Transverse colon (tissue), 4 donors: ENCODE measurements at regions not wholly inside any gene's neighbourhood (a gene's known extent, or its start where the extent isn't known, plus 50 kb on each side); places are given as distances from the start of the nearest gene placed in this dataset.

Experiments used
- EP300 ChIP-seq: sonication (generic); formaldehyde crosslinking; IDR thresholded peaks from one replicate; pipeline ENCODE4 v1.6.1; 2017; ENCODE audit warnings: antibody characterized with exemption, low read depth
- POLR2A ChIP-seq: fragments of 450-650 bp; IDR thresholded peaks from one replicate; pipeline ENCODE4 v1.6.1; 2016; ENCODE audit warnings: antibody characterized with exemption, mild to moderate bottlenecking, moderate library complexity
- POLR2AphosphoS5 ChIP-seq, 3 donors: sonication (generic); formaldehyde crosslinking; IDR thresholded peaks; one replicate each; pipeline ENCODE4 v1.6.1; 2016; ENCODE audit warnings: antibody characterized with exemption in 3 of 3
- TF ChIP-seq, protein P1 (sequence below), 5 experiments: fragments of 200-600 bp in 3 of 5; fragments of 450-650 bp in 2 of 5; sonication (generic) in 3 of 5; IDR thresholded peaks; 1 replicate in 2 of 5; 2 replicates in 3 of 5; pipeline ENCODE4 v1.5.1; 2016 to 2017; ENCODE audit warnings: antibody characterized with exemption in 5 of 5, inconsistent platforms in 3 of 5, mild to moderate bottlenecking in 2 of 5, moderate library complexity in 1 of 5

DNA sequence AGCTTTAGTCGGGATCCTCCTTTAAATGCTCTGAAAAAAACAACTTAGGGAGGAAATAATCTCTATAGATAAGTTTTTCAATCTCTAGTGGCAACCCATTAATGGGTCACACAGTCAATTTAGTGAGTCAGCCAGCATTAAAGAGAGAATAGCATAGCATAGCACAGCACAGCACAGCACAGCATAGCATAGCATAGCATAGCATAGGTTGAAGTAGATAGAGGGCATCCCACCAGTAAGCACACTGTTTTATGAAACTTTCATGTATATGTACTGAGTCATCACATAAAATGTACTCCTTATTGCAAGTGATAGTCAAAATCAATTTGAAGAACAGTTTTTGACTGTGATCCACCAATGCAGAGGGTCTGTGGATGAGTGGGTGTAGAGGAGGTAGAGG is 522.9 kb downstream of the CCDC171 start:
- TF ChIP-seq, protein P1, sequence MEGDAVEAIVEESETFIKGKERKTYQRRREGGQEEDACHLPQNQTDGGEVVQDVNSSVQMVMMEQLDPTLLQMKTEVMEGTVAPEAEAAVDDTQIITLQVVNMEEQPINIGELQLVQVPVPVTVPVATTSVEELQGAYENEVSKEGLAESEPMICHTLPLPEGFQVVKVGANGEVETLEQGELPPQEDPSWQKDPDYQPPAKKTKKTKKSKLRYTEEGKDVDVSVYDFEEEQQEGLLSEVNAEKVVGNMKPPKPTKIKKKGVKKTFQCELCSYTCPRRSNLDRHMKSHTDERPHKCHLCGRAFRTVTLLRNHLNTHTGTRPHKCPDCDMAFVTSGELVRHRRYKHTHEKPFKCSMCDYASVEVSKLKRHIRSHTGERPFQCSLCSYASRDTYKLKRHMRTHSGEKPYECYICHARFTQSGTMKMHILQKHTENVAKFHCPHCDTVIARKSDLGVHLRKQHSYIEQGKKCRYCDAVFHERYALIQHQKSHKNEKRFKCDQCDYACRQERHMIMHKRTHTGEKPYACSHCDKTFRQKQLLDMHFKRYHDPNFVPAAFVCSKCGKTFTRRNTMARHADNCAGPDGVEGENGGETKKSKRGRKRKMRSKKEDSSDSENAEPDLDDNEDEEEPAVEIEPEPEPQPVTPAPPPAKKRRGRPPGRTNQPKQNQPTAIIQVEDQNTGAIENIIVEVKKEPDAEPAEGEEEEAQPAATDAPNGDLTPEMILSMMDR (IDR thresholded peaks at IDR 0.05), result no peak
- TF ChIP-seq POLR2AphosphoS5 (IDR thresholded peaks at IDR 0.05) (no peak), POLR2A (no peak), EP300 (no peak)
